PC-3 (cell line): ENCODE measurements at regions not wholly inside any gene's neighbourhood (a gene's known extent, or its start where the extent isn't known, plus 50 kb on each side); places are given as distances from the start of the nearest gene placed in this dataset.

Source experiments
- ATAC-seq: fragments of 200-7000 bp; cut with Tn5 transposase; 2 replicates; pipeline ENCODE4 v1.9.1; 2020; ENCODE audit warnings: mild to moderate bottlenecking, moderate library complexity
- BruUV-seq: library from RNA; stranded (reverse); fragments of 400-500 nt; replicated peaks from 2 replicates; lab custom pipeline; 2021; lab: Mats Ljungman, UMichigan
- CTCF ChIA-PET: fragments of 300-600 bp; sonication (Branson Sonifier 250); formaldehyde crosslinking; loops from one replicate; lab custom pipeline; 2022; ENCODE audit warnings: antibody characterized with exemption; lab: Charles Lee
- POLR2A ChIA-PET: fragments of 300-600 bp; sonication (Branson Sonifier 250); formaldehyde crosslinking; loops from one replicate; lab custom pipeline; 2022; ENCODE audit warnings: antibody characterized with exemption; ENCODE audit not compliant: unreplicated experiment; lab: Charles Lee
- DNase-seq: peaks from one replicate; pipeline ENCODE4 v3.0.0-alpha.2; 2015
- H2AFZ ChIP-seq: fragments of 300-600 bp; sonication (generic); 2 replicates; pipeline ENCODE4 v1.6.0; 2016; ENCODE audit warnings: antibody characterized with exemption, low read length
- H3F3A ChIP-seq: fragments of 300-600 bp; sonication (generic); one replicate; pipeline ENCODE4 v1.6.0; 2017; ENCODE audit warnings: antibody characterized with exemption, low read length, control low read depth, mild to moderate bottlenecking; ENCODE audit not compliant: unreplicated experiment
- H3K27ac ChIP-seq: fragments of 300-600 bp; sonication (generic); 2 replicates; pipeline ENCODE4 v1.5.1; 2016; ENCODE audit warnings: mild to moderate bottlenecking, low read length
- H3K27me3 ChIP-seq: fragments of 300-600 bp; sonication (generic); 2 replicates; pipeline ENCODE4 v1.6.1; 2016; ENCODE audit warnings: low read length, mixed read lengths
- H3K36me3 ChIP-seq: fragments of 300-600 bp; sonication (generic); 2 replicates; pipeline ENCODE4 v1.6.1; 2016; ENCODE audit warnings: low read depth, mixed run types, low read length, mixed read lengths
- H3K4me1 ChIP-seq: fragments of 300-600 bp; sonication (generic); 2 replicates; pipeline ENCODE4 v1.5.1; 2016; ENCODE audit warnings: low read length; ENCODE audit not compliant: insufficient read depth
- H3K4me2 ChIP-seq: fragments of 300-600 bp; sonication (generic); 2 replicates; pipeline ENCODE4 v1.6.0; 2016; ENCODE audit warnings: low read length
- H3K4me3 ChIP-seq: fragments of 300-600 bp; sonication (generic); 2 replicates; pipeline ENCODE4 v1.5.1; 2016; ENCODE audit warnings: mild to moderate bottlenecking, low read length, mixed read lengths
- H3K79me2 ChIP-seq: fragments of 300-600 bp; sonication (generic); 2 replicates; pipeline ENCODE4 v1.6.1; 2017; ENCODE audit warnings: low read length, mixed read lengths
- H3K9ac ChIP-seq: fragments of 300-600 bp; sonication (generic); 2 replicates; pipeline ENCODE4 v1.6.0; 2016; ENCODE audit warnings: mild to moderate bottlenecking, low read length
- H3K9me2 ChIP-seq: fragments of 300-600 bp; sonication (generic); replicated peaks from 2 replicates; pipeline ENCODE4 v1.6.1; 2016; ENCODE audit warnings: mixed run types, low read length, mixed read lengths
- H3K9me3 ChIP-seq: fragments of 300-600 bp; sonication (generic); 2 replicates; pipeline ENCODE4 v1.6.1; 2016; ENCODE audit warnings: low read length, mixed read lengths
- H4K20me1 ChIP-seq: fragments of 300-600 bp; sonication (generic); 2 replicates; pipeline ENCODE4 v1.6.1; 2016; ENCODE audit warnings: low read length, mixed read lengths
- CTCF ChIP-seq: fragments of 300-600 bp; sonication (generic); conservative IDR thresholded peaks from 2 replicates; pipeline ENCODE4 v1.5.1; 2017; ENCODE audit warnings: antibody characterized with exemption, low read depth, mild to moderate bottlenecking, low read length
- EZH2 ChIP-seq: fragments of 300-600 bp; sonication (generic); IDR thresholded peaks from one replicate; pipeline ENCODE4 v1.6.1; 2017; ENCODE audit warnings: antibody characterized with exemption, mild to moderate bottlenecking, low read length; ENCODE audit not compliant: unreplicated experiment
- EZH2phosphoT487 ChIP-seq: fragments of 300-600 bp; sonication (generic); IDR thresholded peaks from 2 replicates; pipeline ENCODE4 v1.6.1; 2018; ENCODE audit warnings: mild to moderate bottlenecking, antibody characterized with exemption, low read length, borderline replicate concordance
- intact Hi-C: fragments of 100-400 bp; cut with micrococcal nuclease; formaldehyde crosslinking; loops from 2 replicates; pipeline ENCODE4 v1.9.0; 2023

GRCh38 chr14:85415015-85415712 is 114.8 kb upstream of the FLRT2 start:
- ATAC-seq, result peak; percentile 13; the same call in 1 of the 2 replicates
- H4K20me1 ChIP-seq, result no peaks in the 10 kb centered on the region
- H3K4me3 ChIP-seq, result 0 out of 2 replicates have a peak overlapping the region, but pooled peaks have one; percentile 33
- no peaks in the 10 kb centered on the region for H3K36me3 ChIP-seq
- intact Hi-C loops, result no loop called here
- TF ChIP-seq CTCF, result peak; percentile 60
- no peak for TF ChIP-seq EZH2phosphoT487
- BruUV-seq, result no TSS peak
- H3K4me2 ChIP-seq, result peak overlapping the region; percentile 60
- no peak overlapping the region for H3K9ac ChIP-seq
- H2AFZ ChIP-seq, result peak overlapping the region; percentile 61
- no peaks in the 10 kb centered on the region for H3K79me2 ChIP-seq
- no peaks in the 10 kb centered on the region for H3K9me2 ChIP-seq
- H3K27me3 ChIP-seq, result no peaks in the 10 kb centered on the region
- no peaks in the 10 kb centered on the region; the same call in 1 of the 2 replicates for H3K9me3 ChIP-seq
- peak overlapping the region; percentile 33; the same call in 1 of the 2 replicates for H3K27ac ChIP-seq
- H3K4me1 ChIP-seq, result peaks cover 12% of the 10 kb centered on the region
- no peaks in the 10 kb centered on the region for H3F3A ChIP-seq
- ChIA-PET POLR2A (no interaction called here), CTCF (no interaction called here)
- DNase-seq, result peak; percentile 88

GRCh38 chr14:85416771-85417170 is 113.2 kb upstream of the FLRT2 start:
- H3K9me3 ChIP-seq, result no peaks in the 10 kb centered on the region
- H3K4me3 ChIP-seq, result no peak overlapping the region
- 0 out of 2 replicates have a peak overlapping the region, but pooled peaks have one; percentile 20 for H2AFZ ChIP-seq
- no peak for ATAC-seq
- DNase-seq, result peak; percentile 69
- ChIA-PET CTCF (no interaction called here), POLR2A (no interaction called here)
- no peaks in the 10 kb centered on the region for H3K9me2 ChIP-seq
- no peaks in the 10 kb centered on the region for H3K27me3 ChIP-seq
- TF ChIP-seq EZH2 (no peak), CTCF (no peak), EZH2phosphoT487 (no peak)
- no peaks in the 10 kb centered on the region for H3K79me2 ChIP-seq
- H3K27ac ChIP-seq, result peak overlapping the region; percentile 57
- H3K4me1 ChIP-seq, result peaks cover 12% of the 10 kb centered on the region
- no peaks in the 10 kb centered on the region for H3F3A ChIP-seq
- H4K20me1 ChIP-seq, result no peaks in the 10 kb centered on the region
- no TSS peak for BruUV-seq
- H3K9ac ChIP-seq, result no peak overlapping the region
- intact Hi-C loops, result no loop called here
- H3K36me3 ChIP-seq, result no peaks in the 10 kb centered on the region
- H3K4me2 ChIP-seq, result peak overlapping the region; percentile 55

GRCh38 chr14:85417396-85417795 is 112.5 kb upstream of the FLRT2 start:
- no peak for DNase-seq
- Histone ChIP-seq H3K4me2 (0 out of 2 replicates have a peak overlapping the region, but pooled peaks have one; percentile 55), H4K20me1 (no peaks in the 10 kb centered on the region), H3K27me3 (no peaks in the 10 kb centered on the region), H3K27ac (no peak overlapping the region), H3K4me3 (no peak overlapping the region), H3K36me3 (no peaks in the 10 kb centered on the region), H3K4me1 (peaks cover 12% of the 10 kb centered on the region), H3K9ac (no peak overlapping the region), H3F3A (no peaks in the 10 kb centered on the region), H3K9me2 (no peaks in the 10 kb centered on the region), H3K79me2 (no peaks in the 10 kb centered on the region), H2AFZ (no peak overlapping the region), H3K9me3 (no peaks in the 10 kb centered on the region)
- ATAC-seq, result no peak
- intact Hi-C loops, result no loop called here
- ChIA-PET POLR2A (no interaction called here), CTCF (no interaction called here)
- no TSS peak for BruUV-seq
- TF ChIP-seq EZH2phosphoT487 (no peak), CTCF (no peak), EZH2 (no peak)
